CD4-positive, alpha-beta memory T cell (primary cell): ENCODE measurements at regions not wholly inside any gene's neighbourhood (a gene's known extent, or its start where the extent isn't known, plus 50 kb on each side); places are given as distances from the start of the nearest gene placed in this dataset.

ENCODE experiments used
- CTCF ChIA-PET: fragments of 350-600 bp; sonication (Branson Sonifier 250); formaldehyde crosslinking; loops from one replicate; lab custom pipeline; 2021; ENCODE audit warnings: inconsistent platforms; ENCODE audit not compliant: partially characterized antibody; lab: Charles Lee
- POLR2A ChIA-PET: fragments of 350-600 bp; sonication (Branson Sonifier 250); formaldehyde crosslinking; loops from one replicate; lab custom pipeline; 2021; ENCODE audit not compliant: partially characterized antibody; lab: Charles Lee
- DNase-seq, 5 donors: peaks; one replicate each; pipeline versions ENCODE4 v3.0.0 to v3.0.0-alpha.2; 2020 to 2022; ENCODE audit warnings: mixed read lengths in 1 of 5
- H3K27ac ChIP-seq: one replicate; pipeline ENCODE4 v1.7.0; 2013; ENCODE audit warnings: low read depth, low read length
- H3K27me3 ChIP-seq: 2 replicates; pipeline ENCODE4 v1.7.0; 2013; ENCODE audit warnings: mild to moderate bottlenecking, low read length, moderate library complexity; ENCODE audit not compliant: insufficient read depth
- H3K36me3 ChIP-seq: 2 replicates; pipeline ENCODE4 v1.7.0; 2013; ENCODE audit warnings: mild to moderate bottlenecking, low read length, moderate library complexity; ENCODE audit not compliant: insufficient read depth
- H3K4me1 ChIP-seq: 2 replicates; pipeline ENCODE4 v1.7.0; 2013; ENCODE audit warnings: mild to moderate bottlenecking, low read length, moderate library complexity; ENCODE audit not compliant: insufficient read depth
- H3K4me3 ChIP-seq, 2 donors: one replicate each; pipeline ENCODE4 v1.7.0; 2013; ENCODE audit warnings: low read length in 2 of 2, mild to moderate bottlenecking in 1 of 2
- H3K9me3 ChIP-seq, 2 donors: one replicate each; pipeline ENCODE4 v1.7.0; 2013; ENCODE audit warnings: low read length in 2 of 2, control low read depth in 1 of 2; ENCODE audit not compliant: control insufficient read depth in 1 of 2
- H3K27ac Mint-ChIP-seq, 7 donors: one replicate each; pipeline ENCODE4 v1.8.0; 2020 to 2021; ENCODE audit warnings: mixed read lengths in 7 of 7, mild to moderate bottlenecking in 6 of 7, inconsistent platforms in 3 of 7, moderate library complexity in 3 of 7
- H3K27me3 Mint-ChIP-seq, 2 donors: one replicate each; pipeline ENCODE4 v1.8.0; 2020 to 2021; ENCODE audit warnings: mixed read lengths in 2 of 2
- H3K36me3 Mint-ChIP-seq, 2 donors: one replicate each; pipeline ENCODE4 v1.8.0; 2020 to 2021; ENCODE audit warnings: mixed read lengths in 2 of 2, inconsistent platforms in 1 of 2, mild to moderate bottlenecking in 1 of 2
- H3K4me1 Mint-ChIP-seq, 4 donors: one replicate each; pipeline ENCODE4 v1.8.0; 2020 to 2021; ENCODE audit warnings: mixed read lengths in 4 of 4, mild to moderate bottlenecking in 1 of 4
- H3K4me3 Mint-ChIP-seq, 8 donors: one replicate each; pipeline ENCODE4 v1.8.0; 2020 to 2021; ENCODE audit warnings: mixed read lengths in 8 of 8, mild to moderate bottlenecking in 7 of 8, moderate library complexity in 6 of 8, inconsistent platforms in 3 of 8
- H3K9me3 Mint-ChIP-seq, 8 donors: one replicate each; pipeline ENCODE4 v1.8.0; 2020 to 2021; ENCODE audit warnings: mixed read lengths in 8 of 8, mild to moderate bottlenecking in 5 of 8, inconsistent platforms in 3 of 8, moderate library complexity in 1 of 8
- intact Hi-C: fragments of 100-400 bp; cut with micrococcal nuclease; formaldehyde crosslinking; loops from one replicate; pipeline ENCODE4 v1.15.1; 2023

GRCh38 chr21:26773058-26773457, 72.2 kb downstream of the ADAMTS1 start:
- H3K27ac ChIP-seq = no peak overlapping the region
- no peaks in the 10 kb centered on the region for H3K27me3 ChIP-seq
- no peak for DNase-seq
- Mint-ChIP-seq H3K36me3 (no peaks in the 10 kb centered on the region), H3K27me3 (peaks cover 1 to 3% of the 10 kb centered on the region in 2 donors), H3K4me3 (no peak overlapping the region), H3K27ac (no peak overlapping the region), H3K9me3 (no peaks in the 10 kb centered on the region), H3K4me1 (no peaks in the 10 kb centered on the region)
- H3K4me1 ChIP-seq = no peaks in the 10 kb centered on the region
- no peaks in the 10 kb centered on the region for H3K36me3 ChIP-seq
- intact Hi-C loops = no loop called here
- ChIA-PET CTCF (interaction anchor here (0.5 kb wide), 1 partner anchor 14 kb away, joined by 3 read pairs; no protein-coding TSS in a partner anchor), POLR2A (no interaction called here)
- no peak overlapping the region for H3K4me3 ChIP-seq
- H3K9me3 ChIP-seq = no peaks in the 10 kb centered on the region

GRCh38 chr21:26769613-26770188, 75.5 kb downstream of the ADAMTS1 start:
- H3K9me3 Mint-ChIP-seq = no peaks in the 10 kb centered on the region
- peak in 1 of 5 donors; percentile 2 for DNase-seq
- H3K4me3 ChIP-seq = no peak overlapping the region
- intact Hi-C loops = loop anchor here (1.0 kb wide), 1 partner anchor 1976 kb away; no protein-coding TSS in a partner anchor
- H3K4me1 ChIP-seq = no peaks in the 10 kb centered on the region
- H3K4me3 Mint-ChIP-seq = no peak overlapping the region
- POLR2A ChIA-PET = no interaction called here
- no peaks in the 10 kb centered on the region for H3K36me3 ChIP-seq
- H3K36me3 Mint-ChIP-seq = no peaks in the 10 kb centered on the region
- no peak overlapping the region for H3K27ac ChIP-seq
- CTCF ChIA-PET = no interaction called here
- no peaks in the 10 kb centered on the region for H3K27me3 ChIP-seq
- H3K27ac Mint-ChIP-seq = no peak overlapping the region
- peaks cover 1 to 3% of the 10 kb centered on the region in 2 donors for H3K27me3 Mint-ChIP-seq
- no peaks in the 10 kb centered on the region for H3K4me1 Mint-ChIP-seq
- no peaks in the 10 kb centered on the region for H3K9me3 ChIP-seq

GRCh38 chr21:26766826-26767325, 78.3 kb downstream of the ADAMTS1 start:
- Mint-ChIP-seq H3K4me1 (no peaks in the 10 kb centered on the region), H3K4me3 (no peak overlapping the region), H3K36me3 (no peaks in the 10 kb centered on the region), H3K27me3 (peaks cover 1 to 3% of the 10 kb centered on the region in 2 donors), H3K27ac (no peak overlapping the region), H3K9me3 (no peaks in the 10 kb centered on the region)
- ChIA-PET POLR2A (no interaction called here), CTCF (no interaction called here)
- Histone ChIP-seq H3K27me3 (no peaks in the 10 kb centered on the region), H3K4me3 (no peak overlapping the region), H3K27ac (no peak overlapping the region), H3K9me3 (no peaks in the 10 kb centered on the region), H3K36me3 (no peaks in the 10 kb centered on the region), H3K4me1 (no peaks in the 10 kb centered on the region)
- intact Hi-C loops = no loop called here
- no peak for DNase-seq

- H3K4me3 ChIP-seq = no peak overlapping the region
- CTCF ChIA-PET = no interaction called here
- POLR2A ChIA-PET = no interaction called here
- H3K4me3 Mint-ChIP-seq = no peak overlapping the region
- no peak overlapping the region for H3K27ac Mint-ChIP-seq
- H3K9me3 ChIP-seq = no peaks in the 10 kb centered on the region
- H3K4me1 Mint-ChIP-seq = no peaks in the 10 kb centered on the region
- no peaks in the 10 kb centered on the region for H3K27me3 ChIP-seq
- DNase-seq = no peak
- peaks cover 0 to 2% (median 0%) of the 10 kb centered on the region in 8 donors for H3K9me3 Mint-ChIP-seq
- no peaks in the 10 kb centered on the region for H3K36me3 ChIP-seq
- no peaks in the 10 kb centered on the region for H3K4me1 ChIP-seq
- no peaks in the 10 kb centered on the region for H3K36me3 Mint-ChIP-seq
- intact Hi-C loops = no loop called here
- H3K27ac ChIP-seq = no peak overlapping the region
- H3K27me3 Mint-ChIP-seq = no peaks in the 10 kb centered on the region
Observed at GRCh38 chr21:26761174-26761915, 83.9 kb downstream of the ADAMTS1 start.

- no peak overlapping the region for H3K27ac ChIP-seq
- no peaks in the 10 kb centered on the region for H3K4me1 ChIP-seq
- H3K4me1 Mint-ChIP-seq = no peaks in the 10 kb centered on the region
- intact Hi-C loops = no loop called here
- CTCF ChIA-PET = no interaction called here
- no peaks in the 10 kb centered on the region for H3K9me3 ChIP-seq
- H3K27me3 ChIP-seq = no peaks in the 10 kb centered on the region
- DNase-seq = no peak
- POLR2A ChIA-PET = no interaction called here
- H3K36me3 Mint-ChIP-seq = no peaks in the 10 kb centered on the region
- H3K27ac Mint-ChIP-seq = no peak overlapping the region
- peaks cover 0 to 2% (median 0%) of the 10 kb centered on the region in 8 donors for H3K9me3 Mint-ChIP-seq
- no peaks in the 10 kb centered on the region for H3K36me3 ChIP-seq
- no peak overlapping the region for H3K4me3 ChIP-seq
- H3K4me3 Mint-ChIP-seq = no peak overlapping the region
- H3K27me3 Mint-ChIP-seq = no peaks in the 10 kb centered on the region
Observed at GRCh38 chr21:26759731-26760130, 85.5 kb downstream of the ADAMTS1 start.

GRCh38 chr21:26758083-26758880, 86.9 kb downstream of the ADAMTS1 start:
- CTCF ChIA-PET = interaction anchor here (0.8 to 1.6 kb wide), 2 partner anchors 8 to 53 kb away, joined by 3 to 4 read pairs; no protein-coding TSS in a partner anchor

More at GRCh38 chr21:26758083-26758880, 86.9 kb downstream of the ADAMTS1 start:
- no peaks in the 10 kb centered on the region for H3K36me3 ChIP-seq
- no peaks in the 10 kb centered on the region for H3K4me1 ChIP-seq
- H3K9me3 ChIP-seq = no peaks in the 10 kb centered on the region
- intact Hi-C loops = no loop called here
- H3K9me3 Mint-ChIP-seq = peaks cover 0 to 2% (median 0%) of the 10 kb centered on the region in 8 donors
- POLR2A ChIA-PET = no interaction called here
- H3K4me1 Mint-ChIP-seq = no peaks in the 10 kb centered on the region
- no peak overlapping the region for H3K4me3 ChIP-seq
- no peaks in the 10 kb centered on the region for H3K27me3 Mint-ChIP-seq
- no peak overlapping the region for H3K4me3 Mint-ChIP-seq
- H3K27ac ChIP-seq = no peak overlapping the region
- H3K27ac Mint-ChIP-seq = no peak overlapping the region
- no peaks in the 10 kb centered on the region for H3K36me3 Mint-ChIP-seq
- H3K27me3 ChIP-seq = no peaks in the 10 kb centered on the region
- no peak for DNase-seq
